HCT116 (cell line): ENCODE measurements at regions not wholly inside any gene's neighbourhood (a gene's known extent, or its start where the extent isn't known, plus 50 kb on each side); places are given as distances from the start of the nearest gene placed in this dataset.

Experiments used
- ATAC-seq: fragments of 200-7000 bp; cut with Tn5 transposase; 2 replicates; pipeline ENCODE4 v1.9.1; 2020; ENCODE audit warnings: mild to moderate bottlenecking, moderate library complexity
- BruUV-seq: library from RNA; stranded (reverse); fragments of 400-500 nt; replicated peaks from 2 replicates; lab custom pipeline; 2021; lab: Mats Ljungman, UMichigan
- CTCF ChIA-PET: fragments of 300-600 bp; sonication (Branson Sonifier 250); formaldehyde crosslinking; loops from one replicate; lab custom pipeline; 2021; ENCODE audit warnings: antibody characterized with exemption; lab: Charles Lee
- POLR2A ChIA-PET: fragments of 300-600, 350-600 bp; sonication (Branson Sonifier 250); formaldehyde crosslinking; loops from one replicate; lab custom pipeline; 2021; ENCODE audit warnings: antibody characterized with exemption; lab: Charles Lee
- RAD21 ChIA-PET, 2 experiments: fragments of 300-600 bp; sonication (Branson Sonifier 250); formaldehyde crosslinking; loops; one replicate each; lab custom pipeline; 2023; ENCODE audit warnings: low total read pairs in 2 of 2; ENCODE audit not compliant: uncharacterized antibody in 2 of 2, unreplicated experiment in 2 of 2, low non-redundant PET in 1 of 2; lab: Charles Lee
- DNase-seq: peaks from one replicate; pipeline ENCODE4 v3.0.0-alpha.2; 2010; ENCODE audit warnings: low read depth, low spot score
- H2AFZ ChIP-seq: fragments of 200-600 bp; shearing (Covaris generic), sonication (generic); 2 replicates; pipeline ENCODE4 v1.6.1; 2017; ENCODE audit warnings: low read depth, mixed run types, mixed read lengths, antibody characterized with exemption, low read length; ENCODE audit not compliant: poor library complexity, severe bottlenecking
- H3K27ac ChIP-seq: 2 replicates; pipeline ENCODE4 v1.5.1; 2012; ENCODE audit warnings: low read depth, low read length
- H3K27me3 ChIP-seq: fragments of 200-600 bp; sonication (generic); 2 replicates; pipeline ENCODE4 v1.6.1; 2016; ENCODE audit warnings: mixed run types, low read length, mixed read lengths; ENCODE audit not compliant: insufficient read depth
- H3K36me3 ChIP-seq, 2 experiments: fragments of 200-500 bp in 1 of 2; fragments of 200-600 bp in 1 of 2; sonication (Bioruptor generic) in 1 of 2; sonication (generic) in 1 of 2; 2 replicates each; pipeline versions ENCODE4 v1.5.1 to v1.6.1; 2014 to 2016; ENCODE audit warnings: low read length in 2 of 2, inconsistent platforms in 1 of 2, mixed read lengths in 1 of 2, mixed run types in 1 of 2; ENCODE audit not compliant: insufficient read depth in 2 of 2, control insufficient read depth in 1 of 2
- H3K4me1 ChIP-seq, 2 experiments: fragments of 200-600 bp in 1 of 2; sonication (generic) in 1 of 2; 2 replicates each; pipeline versions ENCODE4 v1.5.1 to v1.6.1; 2012 to 2017; ENCODE audit warnings: low read length in 2 of 2, inconsistent platforms in 1 of 2, mild to moderate bottlenecking in 1 of 2, mixed read lengths in 1 of 2, mixed run types in 1 of 2, moderate library complexity in 1 of 2; ENCODE audit not compliant: insufficient read depth in 2 of 2, control insufficient read depth in 1 of 2
- H3K4me2 ChIP-seq: fragments of 200-600 bp; sonication (generic); 2 replicates; pipeline ENCODE4 v1.6.1; 2017; ENCODE audit warnings: mixed run types, low read length, mixed read lengths
- H3K4me3 ChIP-seq, 2 experiments: fragments of 200-600 bp in 1 of 2; sonication (generic) in 1 of 2; replicated peaks in 1 of 2; 2 replicates each; pipeline ENCODE4 v1.5.1; 2011 to 2016; ENCODE audit warnings: low read length in 2 of 2, control low read depth in 1 of 2, low read depth in 1 of 2, mild to moderate bottlenecking in 1 of 2, mixed read lengths in 1 of 2, mixed run types in 1 of 2
- H3K79me2 ChIP-seq: fragments of 200-600 bp; sonication (generic); 2 replicates; pipeline ENCODE4 v1.6.1; 2017; ENCODE audit warnings: mild to moderate bottlenecking, mixed run types, low read length, moderate library complexity, mixed read lengths; ENCODE audit not compliant: insufficient read depth
- H3K9ac ChIP-seq: fragments of 200-600 bp; sonication (generic); 2 replicates; pipeline ENCODE4 v1.6.1; 2016; ENCODE audit warnings: low read length, mixed read lengths
- H3K9me2 ChIP-seq: fragments of 200-600 bp; sonication (generic), shearing (Covaris generic); 2 replicates; pipeline ENCODE4 v1.6.1; 2017; ENCODE audit warnings: mixed run types, mild to moderate bottlenecking, moderate library complexity; ENCODE audit not compliant: insufficient read depth
- H3K9me3 ChIP-seq, 2 experiments: fragments of 200-500 bp in 1 of 2; fragments of 200-600 bp in 1 of 2; sonication (Bioruptor generic) in 1 of 2; sonication (generic) in 1 of 2; 2 replicates each; pipeline ENCODE4 v1.6.1; 2014 to 2017; ENCODE audit warnings: low read length in 2 of 2, mixed read lengths in 2 of 2, inconsistent platforms in 1 of 2, low read depth in 1 of 2, mild to moderate bottlenecking in 1 of 2, mixed run types in 1 of 2, moderate library complexity in 1 of 2; ENCODE audit not compliant: control insufficient read depth in 1 of 2, insufficient read depth in 1 of 2
- H4K20me1 ChIP-seq: fragments of 200-600 bp; sonication (generic), shearing (Covaris generic); 2 replicates; pipeline ENCODE4 v1.6.1; 2017; ENCODE audit warnings: mixed run types, mild to moderate bottlenecking, moderate library complexity; ENCODE audit not compliant: insufficient read depth
- ELF1 ChIP-seq: IDR thresholded peaks from 2 replicates; pipeline ENCODE4 v1.6.1; 2012; ENCODE audit warnings: low read depth, borderline replicate concordance
- POLR2A ChIP-seq: IDR thresholded peaks from 2 replicates; pipeline ENCODE4 v1.7.0; 2011; ENCODE audit warnings: borderline replicate concordance; ENCODE audit not compliant: insufficient read depth, insufficient read length; ENCODE audit errors: extremely low read depth
- SRF ChIP-seq: IDR thresholded peaks from 2 replicates; pipeline ENCODE4 v1.6.1; 2012; ENCODE audit warnings: low read depth
- ZNF274 ChIP-seq: fragments of 200-500 bp; sonication (Bioruptor generic); IDR thresholded peaks from 2 replicates; pipeline ENCODE4 v1.6.1; 2014; ENCODE audit warnings: mild to moderate bottlenecking, low read depth, low read length, inconsistent platforms
- intact Hi-C: fragments of 100-400 bp; cut with micrococcal nuclease; formaldehyde crosslinking; loops from 2 replicates; pipeline ENCODE4 v1.10.0; 2022
- TF ChIP-seq, protein P1 (sequence below): IDR thresholded peaks from 2 replicates; pipeline ENCODE4 v1.6.1; 2012; ENCODE audit warnings: low read depth
- TF ChIP-seq, protein P2 (sequence below): IDR thresholded peaks from 2 replicates; pipeline ENCODE4 v1.6.1; 2012
- TF ChIP-seq, protein P3 (sequence below), 3 experiments: fragments of 200-600 bp in 1 of 3; sonication (generic) in 1 of 3; IDR thresholded peaks in 2 of 3; conservative IDR thresholded peaks in 1 of 3; 2 replicates each; pipeline ENCODE4 v1.5.1; 2012 to 2017; ENCODE audit warnings: low read depth in 2 of 3, low read length in 2 of 3, antibody characterized with exemption in 1 of 3, borderline replicate concordance in 1 of 3, control low read depth in 1 of 3, mild to moderate bottlenecking in 1 of 3, mixed read lengths in 1 of 3, mixed run types in 1 of 3, moderate library complexity in 1 of 3; ENCODE audit not compliant: insufficient read depth in 1 of 3

DNA sequence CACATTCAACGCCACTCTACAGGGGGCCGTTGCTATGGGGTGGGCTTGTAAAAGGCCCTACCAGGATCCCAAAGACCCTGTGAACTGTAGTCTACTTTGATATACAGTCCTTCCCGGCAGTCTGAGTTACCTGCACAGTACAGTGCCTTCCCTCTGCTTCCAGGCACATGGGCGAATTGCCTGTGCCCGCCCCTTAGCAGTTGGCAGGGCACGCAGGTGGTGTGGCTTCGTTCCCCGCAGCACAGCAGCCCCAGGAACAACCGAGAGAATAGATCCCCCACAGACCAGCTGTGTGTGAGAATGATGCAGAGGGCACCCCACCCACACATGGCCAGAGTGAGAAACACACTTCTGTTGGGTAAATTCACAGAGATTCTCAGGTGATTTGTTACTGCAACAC is 60.6 kb downstream of the MRPL57 start (continued):
- TF ChIP-seq, protein P1, sequence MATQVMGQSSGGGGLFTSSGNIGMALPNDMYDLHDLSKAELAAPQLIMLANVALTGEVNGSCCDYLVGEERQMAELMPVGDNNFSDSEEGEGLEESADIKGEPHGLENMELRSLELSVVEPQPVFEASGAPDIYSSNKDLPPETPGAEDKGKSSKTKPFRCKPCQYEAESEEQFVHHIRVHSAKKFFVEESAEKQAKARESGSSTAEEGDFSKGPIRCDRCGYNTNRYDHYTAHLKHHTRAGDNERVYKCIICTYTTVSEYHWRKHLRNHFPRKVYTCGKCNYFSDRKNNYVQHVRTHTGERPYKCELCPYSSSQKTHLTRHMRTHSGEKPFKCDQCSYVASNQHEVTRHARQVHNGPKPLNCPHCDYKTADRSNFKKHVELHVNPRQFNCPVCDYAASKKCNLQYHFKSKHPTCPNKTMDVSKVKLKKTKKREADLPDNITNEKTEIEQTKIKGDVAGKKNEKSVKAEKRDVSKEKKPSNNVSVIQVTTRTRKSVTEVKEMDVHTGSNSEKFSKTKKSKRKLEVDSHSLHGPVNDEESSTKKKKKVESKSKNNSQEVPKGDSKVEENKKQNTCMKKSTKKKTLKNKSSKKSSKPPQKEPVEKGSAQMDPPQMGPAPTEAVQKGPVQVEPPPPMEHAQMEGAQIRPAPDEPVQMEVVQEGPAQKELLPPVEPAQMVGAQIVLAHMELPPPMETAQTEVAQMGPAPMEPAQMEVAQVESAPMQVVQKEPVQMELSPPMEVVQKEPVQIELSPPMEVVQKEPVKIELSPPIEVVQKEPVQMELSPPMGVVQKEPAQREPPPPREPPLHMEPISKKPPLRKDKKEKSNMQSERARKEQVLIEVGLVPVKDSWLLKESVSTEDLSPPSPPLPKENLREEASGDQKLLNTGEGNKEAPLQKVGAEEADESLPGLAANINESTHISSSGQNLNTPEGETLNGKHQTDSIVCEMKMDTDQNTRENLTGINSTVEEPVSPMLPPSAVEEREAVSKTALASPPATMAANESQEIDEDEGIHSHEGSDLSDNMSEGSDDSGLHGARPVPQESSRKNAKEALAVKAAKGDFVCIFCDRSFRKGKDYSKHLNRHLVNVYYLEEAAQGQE, result no peak
- no peak for TF ChIP-seq ELF1
- TF ChIP-seq SRF, result no peak
- no peak for TF ChIP-seq POLR2A

DNA sequence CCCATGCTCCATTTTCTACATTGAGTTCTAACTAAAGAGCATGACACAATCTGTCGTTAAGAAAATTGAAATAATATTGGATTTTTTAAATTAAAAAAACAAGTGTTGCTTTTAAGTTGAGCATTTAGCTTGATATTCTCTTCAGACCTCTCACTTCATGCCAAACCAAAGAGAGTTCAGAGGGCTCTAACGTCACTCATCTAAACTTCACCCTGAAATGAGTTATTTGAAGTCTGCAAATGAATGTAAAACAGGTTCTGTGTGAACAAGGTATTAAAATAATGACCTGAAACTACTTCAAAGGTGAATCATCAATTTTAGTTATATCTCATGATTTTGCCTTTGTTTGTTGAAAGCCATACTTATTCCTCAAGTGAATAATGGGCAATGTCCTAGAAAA is 61.8 kb downstream of the MRPL57 start:
- H3K4me3 ChIP-seq, result no peak overlapping the region
- CTCF ChIA-PET, result no interaction called here
- no peak overlapping the region for H3K4me2 ChIP-seq
- TF ChIP-seq, protein P2, sequence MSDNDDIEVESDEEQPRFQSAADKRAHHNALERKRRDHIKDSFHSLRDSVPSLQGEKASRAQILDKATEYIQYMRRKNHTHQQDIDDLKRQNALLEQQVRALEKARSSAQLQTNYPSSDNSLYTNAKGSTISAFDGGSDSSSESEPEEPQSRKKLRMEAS, result no peak
- TF ChIP-seq, protein P3, sequence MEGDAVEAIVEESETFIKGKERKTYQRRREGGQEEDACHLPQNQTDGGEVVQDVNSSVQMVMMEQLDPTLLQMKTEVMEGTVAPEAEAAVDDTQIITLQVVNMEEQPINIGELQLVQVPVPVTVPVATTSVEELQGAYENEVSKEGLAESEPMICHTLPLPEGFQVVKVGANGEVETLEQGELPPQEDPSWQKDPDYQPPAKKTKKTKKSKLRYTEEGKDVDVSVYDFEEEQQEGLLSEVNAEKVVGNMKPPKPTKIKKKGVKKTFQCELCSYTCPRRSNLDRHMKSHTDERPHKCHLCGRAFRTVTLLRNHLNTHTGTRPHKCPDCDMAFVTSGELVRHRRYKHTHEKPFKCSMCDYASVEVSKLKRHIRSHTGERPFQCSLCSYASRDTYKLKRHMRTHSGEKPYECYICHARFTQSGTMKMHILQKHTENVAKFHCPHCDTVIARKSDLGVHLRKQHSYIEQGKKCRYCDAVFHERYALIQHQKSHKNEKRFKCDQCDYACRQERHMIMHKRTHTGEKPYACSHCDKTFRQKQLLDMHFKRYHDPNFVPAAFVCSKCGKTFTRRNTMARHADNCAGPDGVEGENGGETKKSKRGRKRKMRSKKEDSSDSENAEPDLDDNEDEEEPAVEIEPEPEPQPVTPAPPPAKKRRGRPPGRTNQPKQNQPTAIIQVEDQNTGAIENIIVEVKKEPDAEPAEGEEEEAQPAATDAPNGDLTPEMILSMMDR (IDR thresholded peaks at IDR 0.05 in 2 of 3, conservative IDR thresholded peaks at IDR 0.05 in 1 of 3; ENCODE audit: borderline replicate concordance in 1 of 3, insufficient read depth in 1 of 3, low read depth in 2 of 3, low read length in 2 of 3), result no peak
- TF ChIP-seq, protein P1, result no peak
- no peak for TF ChIP-seq ZNF274
- no peak overlapping the region for H3K27ac ChIP-seq
- no peaks in the 10 kb centered on the region for H4K20me1 ChIP-seq
- intact Hi-C loops, result no loop called here
- no peaks in the 10 kb centered on the region for H3K9me3 ChIP-seq
- no TSS peak for BruUV-seq
- no peaks in the 10 kb centered on the region for H3K27me3 ChIP-seq
- H3K9ac ChIP-seq, result no peak overlapping the region
- POLR2A ChIA-PET, result no interaction called here
- H3K9me2 ChIP-seq, result no peaks in the 10 kb centered on the region
- H3K36me3 ChIP-seq, result no peaks in the 10 kb centered on the region
- no peaks in the 10 kb centered on the region for H3K79me2 ChIP-seq
- no peak for ATAC-seq
- DNase-seq, result no peak
- H2AFZ ChIP-seq, result no peak overlapping the region
- H3K4me1 ChIP-seq, result no peaks in the 10 kb centered on the region
- RAD21 ChIA-PET, result no interaction called here
